GM12892 (cell line): ENCODE measurements at regions not wholly inside any gene's neighbourhood (a gene's known extent, or its start where the extent isn't known, plus 50 kb on each side); places are given as distances from the start of the nearest gene placed in this dataset.

Experiments used
- POLR2A ChIP-seq: IDR thresholded peaks from 2 replicates; pipeline ENCODE4 v1.6.1; 2011; ENCODE audit warnings: low read depth, low read length, control low read depth
- POLR2AphosphoS5 ChIP-seq: IDR thresholded peaks from 2 replicates; pipeline ENCODE4 v1.6.1; 2011; ENCODE audit warnings: low read depth, low read length, control low read depth
- TAF1 ChIP-seq: IDR thresholded peaks from 2 replicates; pipeline ENCODE4 v1.6.1; 2011; ENCODE audit warnings: low read depth, mild to moderate bottlenecking, control low read depth, low read length, borderline replicate concordance

DNA sequence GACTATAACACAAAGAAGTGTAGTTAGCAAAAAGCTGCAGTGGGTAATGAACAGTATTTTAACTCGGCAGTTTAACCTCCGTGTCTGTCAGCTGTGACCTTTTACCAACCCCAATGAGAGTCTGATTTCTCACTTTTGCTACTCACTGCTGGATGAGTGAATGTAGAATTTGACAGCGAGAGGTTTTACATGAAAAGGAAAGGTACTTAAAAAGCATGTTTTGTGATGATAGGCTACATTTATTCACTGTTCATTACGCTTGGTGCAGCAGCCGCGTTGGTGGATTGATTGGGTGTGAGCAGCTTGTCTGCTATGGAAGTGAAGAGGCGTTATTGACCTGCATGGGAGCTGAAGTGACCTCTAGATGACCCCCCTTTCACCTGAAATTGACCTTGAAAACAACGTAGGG lies 867.7 kb downstream of the NR2F1-AS1 start:
- TF ChIP-seq POLR2A (no peak), TAF1 (no peak), POLR2AphosphoS5 (no peak)
